Panc1 (cell line): ENCODE measurements at regions not wholly inside any gene's neighbourhood (a gene's known extent, or its start where the extent isn't known, plus 50 kb on each side); places are given as distances from the start of the nearest gene placed in this dataset.

Experiments
- ATAC-seq: fragments of 200-7000 bp; cut with Tn5 transposase; 2 replicates; pipeline ENCODE4 v1.9.1; 2020; ENCODE audit warnings: mild to moderate bottlenecking, moderate library complexity
- BruUV-seq: library from RNA; stranded (reverse); fragments of 400-500 nt; replicated peaks from 2 replicates; lab custom pipeline; 2021; lab: Mats Ljungman, UMichigan
- CTCF ChIA-PET: fragments of 300-600 bp; sonication (Branson Sonifier 250); formaldehyde crosslinking; loops from one replicate; lab custom pipeline; 2022; ENCODE audit warnings: antibody characterized with exemption; lab: Charles Lee
- POLR2A ChIA-PET: fragments of 300-600 bp; sonication (Branson Sonifier 250); formaldehyde crosslinking; loops from one replicate; lab custom pipeline; 2022; ENCODE audit warnings: antibody characterized with exemption; lab: Charles Lee
- DNase-seq: peaks from one replicate; pipeline ENCODE4 v3.0.0-alpha.2; 2010; ENCODE audit warnings: low read depth, low spot score
- H3K27ac ChIP-seq: 2 replicates; pipeline ENCODE4 v1.5.1; 2011; ENCODE audit warnings: mild to moderate bottlenecking, low read length, inconsistent platforms
- H3K27me3 ChIP-seq: fragments of 200-500 bp; sonication (Bioruptor generic); 2 replicates; pipeline ENCODE4 v1.6.0; 2014; ENCODE audit warnings: low read length, inconsistent platforms; ENCODE audit not compliant: control insufficient read depth, insufficient read depth
- H3K36me3 ChIP-seq: fragments of 200-500 bp; sonication (Bioruptor generic); 2 replicates; pipeline ENCODE4 v1.5.1; 2014; ENCODE audit warnings: inconsistent platforms, mild to moderate bottlenecking, low read length, moderate library complexity; ENCODE audit not compliant: control insufficient read depth, insufficient read depth
- H3K4me1 ChIP-seq: 2 replicates; pipeline ENCODE4 v1.5.1; 2011; ENCODE audit warnings: inconsistent platforms, mild to moderate bottlenecking, low read length, moderate library complexity; ENCODE audit not compliant: control insufficient read depth, insufficient read depth
- H3K4me3 ChIP-seq, 2 experiments: 2 replicates each; pipeline ENCODE4 v1.5.1; 2011 to 2012; ENCODE audit warnings: low read depth in 2 of 2, low read length in 2 of 2, mild to moderate bottlenecking in 2 of 2, inconsistent platforms in 1 of 2, moderate library complexity in 1 of 2
- H3K9me3 ChIP-seq: fragments of 200-500 bp; sonication (Bioruptor generic); 2 replicates; pipeline ENCODE4 v1.5.1; 2014; ENCODE audit warnings: low read depth, mild to moderate bottlenecking, inconsistent platforms, low read length, moderate library complexity; ENCODE audit not compliant: control insufficient read depth, insufficient read depth
- POLR2AphosphoS5 ChIP-seq: IDR thresholded peaks from 2 replicates; pipeline ENCODE4 v1.6.1; 2012; ENCODE audit warnings: mild to moderate bottlenecking, low read depth, low read length, moderate library complexity
- SIN3A ChIP-seq: IDR thresholded peaks from 2 replicates; pipeline ENCODE4 v1.6.1; 2012; ENCODE audit warnings: low read depth, mild to moderate bottlenecking, low read length, moderate library complexity, borderline replicate concordance; ENCODE audit not compliant: insufficient read depth
- TCF7L2 ChIP-seq: IDR thresholded peaks from 2 replicates; pipeline ENCODE4 v1.6.1; 2011; ENCODE audit warnings: mild to moderate bottlenecking, low read depth, low read length, inconsistent platforms
- in situ Hi-C: cut with HindIII; loops from 2 replicates; pipeline ENCODE4 v1.10.0; 2016; ENCODE audit warnings: low sequenced_read_pairs, low pct_unique_long_range_greater_than_20kb
- intact Hi-C: fragments of 100-400 bp; cut with micrococcal nuclease; formaldehyde crosslinking; loops from one replicate; pipeline ENCODE4 v1.10.0; 2022; ENCODE audit not compliant: unreplicated experiment
- TF ChIP-seq, protein P1 (sequence below), 2 experiments: IDR thresholded peaks; 2 replicates each; pipeline ENCODE4 v1.6.1; 2011 to 2012; ENCODE audit warnings: low read depth in 2 of 2, control low read depth in 1 of 2, low read length in 1 of 2, mild to moderate bottlenecking in 1 of 2, moderate library complexity in 1 of 2; ENCODE audit not compliant: insufficient read depth in 1 of 2
- TF ChIP-seq, protein P2 (sequence below): fragments of 450-650 bp; IDR thresholded peaks from 2 replicates; pipeline ENCODE4 v1.5.1; 2017; ENCODE audit warnings: mild to moderate bottlenecking

DNA sequence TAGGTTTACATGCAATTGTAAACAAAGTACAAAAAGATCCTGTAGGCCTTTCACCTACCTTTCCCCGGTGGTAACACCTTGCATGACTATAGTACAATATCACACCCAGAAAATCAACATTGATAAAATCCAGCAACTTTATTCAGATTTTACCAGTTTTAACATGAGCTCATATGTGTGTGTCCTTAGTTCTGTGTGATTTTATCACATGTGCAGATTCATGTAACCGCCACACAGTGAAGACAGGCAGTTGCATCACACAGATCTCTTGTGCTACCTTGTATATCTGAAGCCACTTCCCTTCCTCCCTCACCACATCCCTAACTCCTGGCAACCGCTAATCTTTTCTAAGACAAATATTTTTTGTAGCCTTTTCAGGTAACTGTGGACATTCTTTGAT, 183.5 kb upstream of the C2CD4B start:
- no peak for ATAC-seq

DNA sequence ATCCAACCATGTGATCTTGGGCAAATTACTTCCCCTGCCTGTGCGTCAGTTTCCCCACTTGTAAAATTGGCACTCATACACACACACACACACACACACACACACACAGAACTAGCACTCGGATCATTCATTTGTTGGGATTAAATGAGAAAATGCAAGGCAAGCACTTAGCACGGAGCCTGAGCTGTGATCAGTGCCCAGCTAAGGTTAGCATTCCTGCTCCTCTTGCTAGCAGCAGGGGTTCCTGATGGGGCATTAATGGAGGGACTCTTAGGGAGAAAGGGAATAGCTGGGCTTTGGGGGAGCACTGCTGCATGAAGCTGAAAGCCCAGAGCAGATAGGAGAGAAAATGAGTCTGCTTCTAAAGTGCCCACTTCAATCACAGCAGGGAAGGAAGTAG, 187.7 kb upstream of the C2CD4B start:
- no peak for ATAC-seq
- Histone ChIP-seq H3K9me3 (no peaks in the 10 kb centered on the region), H3K27ac (no peak overlapping the region), H3K27me3 (peaks cover 7% of the 10 kb centered on the region; the same call in 1 of the 2 replicates), H3K4me3 (no peak overlapping the region), H3K36me3 (no peaks in the 10 kb centered on the region), H3K4me1 (no peaks in the 10 kb centered on the region)
- DNase-seq, result no peak
- in situ Hi-C loops (no loop called here), intact Hi-C loops (no loop called here)
- no peak for TF ChIP-seq TCF7L2
- CTCF ChIA-PET, result interaction anchor here (0.6 kb wide), 1 partner anchor 197 kb away, joined by 8 read pairs; no protein-coding TSS in a partner anchor
- BruUV-seq, result no TSS peak
- POLR2A ChIA-PET, result no interaction called here

More for the DNA sequence above, 183.5 kb upstream of the C2CD4B start:
- intact Hi-C loops, result no loop called here
- in situ Hi-C loops, result no loop called here
- ChIA-PET POLR2A (no interaction called here), CTCF (no interaction called here)
- Histone ChIP-seq H3K27me3 (0 out of 2 replicates have a peak, but pooled peaks cover 4% of the 10 kb centered on the region), H3K9me3 (no peaks in the 10 kb centered on the region), H3K27ac (no peak overlapping the region), H3K4me1 (no peaks in the 10 kb centered on the region), H3K4me3 (no peak overlapping the region), H3K36me3 (no peaks in the 10 kb centered on the region)
- TF ChIP-seq POLR2AphosphoS5, result no peak
- TF ChIP-seq, protein P1, sequence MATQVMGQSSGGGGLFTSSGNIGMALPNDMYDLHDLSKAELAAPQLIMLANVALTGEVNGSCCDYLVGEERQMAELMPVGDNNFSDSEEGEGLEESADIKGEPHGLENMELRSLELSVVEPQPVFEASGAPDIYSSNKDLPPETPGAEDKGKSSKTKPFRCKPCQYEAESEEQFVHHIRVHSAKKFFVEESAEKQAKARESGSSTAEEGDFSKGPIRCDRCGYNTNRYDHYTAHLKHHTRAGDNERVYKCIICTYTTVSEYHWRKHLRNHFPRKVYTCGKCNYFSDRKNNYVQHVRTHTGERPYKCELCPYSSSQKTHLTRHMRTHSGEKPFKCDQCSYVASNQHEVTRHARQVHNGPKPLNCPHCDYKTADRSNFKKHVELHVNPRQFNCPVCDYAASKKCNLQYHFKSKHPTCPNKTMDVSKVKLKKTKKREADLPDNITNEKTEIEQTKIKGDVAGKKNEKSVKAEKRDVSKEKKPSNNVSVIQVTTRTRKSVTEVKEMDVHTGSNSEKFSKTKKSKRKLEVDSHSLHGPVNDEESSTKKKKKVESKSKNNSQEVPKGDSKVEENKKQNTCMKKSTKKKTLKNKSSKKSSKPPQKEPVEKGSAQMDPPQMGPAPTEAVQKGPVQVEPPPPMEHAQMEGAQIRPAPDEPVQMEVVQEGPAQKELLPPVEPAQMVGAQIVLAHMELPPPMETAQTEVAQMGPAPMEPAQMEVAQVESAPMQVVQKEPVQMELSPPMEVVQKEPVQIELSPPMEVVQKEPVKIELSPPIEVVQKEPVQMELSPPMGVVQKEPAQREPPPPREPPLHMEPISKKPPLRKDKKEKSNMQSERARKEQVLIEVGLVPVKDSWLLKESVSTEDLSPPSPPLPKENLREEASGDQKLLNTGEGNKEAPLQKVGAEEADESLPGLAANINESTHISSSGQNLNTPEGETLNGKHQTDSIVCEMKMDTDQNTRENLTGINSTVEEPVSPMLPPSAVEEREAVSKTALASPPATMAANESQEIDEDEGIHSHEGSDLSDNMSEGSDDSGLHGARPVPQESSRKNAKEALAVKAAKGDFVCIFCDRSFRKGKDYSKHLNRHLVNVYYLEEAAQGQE (IDR thresholded peaks at IDR 0.05; ENCODE audit: insufficient read depth in 1 of 2, low read depth in 2 of 2, low read length in 1 of 2), result no peak
- no peak for TF ChIP-seq TCF7L2
- TF ChIP-seq, protein P2, sequence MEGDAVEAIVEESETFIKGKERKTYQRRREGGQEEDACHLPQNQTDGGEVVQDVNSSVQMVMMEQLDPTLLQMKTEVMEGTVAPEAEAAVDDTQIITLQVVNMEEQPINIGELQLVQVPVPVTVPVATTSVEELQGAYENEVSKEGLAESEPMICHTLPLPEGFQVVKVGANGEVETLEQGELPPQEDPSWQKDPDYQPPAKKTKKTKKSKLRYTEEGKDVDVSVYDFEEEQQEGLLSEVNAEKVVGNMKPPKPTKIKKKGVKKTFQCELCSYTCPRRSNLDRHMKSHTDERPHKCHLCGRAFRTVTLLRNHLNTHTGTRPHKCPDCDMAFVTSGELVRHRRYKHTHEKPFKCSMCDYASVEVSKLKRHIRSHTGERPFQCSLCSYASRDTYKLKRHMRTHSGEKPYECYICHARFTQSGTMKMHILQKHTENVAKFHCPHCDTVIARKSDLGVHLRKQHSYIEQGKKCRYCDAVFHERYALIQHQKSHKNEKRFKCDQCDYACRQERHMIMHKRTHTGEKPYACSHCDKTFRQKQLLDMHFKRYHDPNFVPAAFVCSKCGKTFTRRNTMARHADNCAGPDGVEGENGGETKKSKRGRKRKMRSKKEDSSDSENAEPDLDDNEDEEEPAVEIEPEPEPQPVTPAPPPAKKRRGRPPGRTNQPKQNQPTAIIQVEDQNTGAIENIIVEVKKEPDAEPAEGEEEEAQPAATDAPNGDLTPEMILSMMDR, result no peak
- no peak for TF ChIP-seq SIN3A
- BruUV-seq, result no TSS peak
- no peak for DNase-seq

DNA sequence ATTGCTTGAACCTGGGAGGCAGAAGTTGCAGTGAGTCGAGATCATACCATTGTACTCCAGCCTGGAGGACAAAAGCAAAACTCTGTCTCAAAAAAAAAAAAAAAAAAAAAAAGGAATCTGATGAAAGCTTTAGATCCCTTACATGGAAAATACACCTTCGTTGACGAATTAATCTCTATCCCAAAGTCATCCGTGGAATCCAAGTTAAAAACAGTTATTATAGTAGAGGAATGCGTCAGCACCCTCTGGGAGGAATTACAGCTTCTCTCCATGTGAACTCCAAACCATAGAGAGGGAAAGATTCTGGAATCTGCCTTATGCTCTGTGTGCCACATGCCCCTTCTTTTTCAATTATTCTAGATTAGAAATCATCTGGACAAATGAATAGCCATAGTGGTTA, 192.3 kb upstream of the C2CD4B start:
- in situ Hi-C loops (no loop called here), intact Hi-C loops (no loop called here)
- Histone ChIP-seq H3K4me1 (no peaks in the 10 kb centered on the region), H3K27ac (no peak overlapping the region), H3K4me3 (no peak overlapping the region), H3K27me3 (peaks cover 6% of the 10 kb centered on the region; the same call in 1 of the 2 replicates), H3K9me3 (no peaks in the 10 kb centered on the region), H3K36me3 (no peaks in the 10 kb centered on the region)
- ATAC-seq, result no peak
- ChIA-PET POLR2A (no interaction called here), CTCF (interaction anchor here (0.6 kb wide), 1 partner anchor 57 kb away, joined by 4 read pairs; no protein-coding TSS in a partner anchor)
- DNase-seq, result no peak
- TF ChIP-seq POLR2AphosphoS5 (no peak), SIN3A (no peak)
- TF ChIP-seq, protein P2, result no peak
- TF ChIP-seq, protein P1 (IDR thresholded peaks at IDR 0.05; ENCODE audit: insufficient read depth in 1 of 2, low read depth in 2 of 2, low read length in 1 of 2), result no peak
- BruUV-seq, result no TSS peak
